SK-N-SH treated with all-trans-retinoic acid at 6 μM for 48 hours (cell line): ENCODE measurements at regions not wholly inside any gene's neighbourhood (a gene's known extent, or its start where the extent isn't known, plus 50 kb on each side); places are given as distances from the start of the nearest gene placed in this dataset.

ENCODE experiments used
- ARNTL ChIP-seq: fragments of 450-650 bp; formaldehyde crosslinking; IDR thresholded peaks from 2 replicates; pipeline ENCODE4 v1.5.0; 2020; ENCODE audit warnings: low read depth, mild to moderate bottlenecking, moderate library complexity, borderline replicate concordance
- CREB5 ChIP-seq: fragments of 250-450 bp; sonication (Bioruptor Pico); IDR thresholded peaks from 2 replicates; pipeline ENCODE4 v1.5.1; 2020; ENCODE audit warnings: low read depth, mild to moderate bottlenecking, moderate library complexity
- ESRRG ChIP-seq: fragments of 250-450 bp; sonication (Bioruptor Pico); IDR thresholded peaks from 2 replicates; pipeline ENCODE4 v1.6.1; 2021; ENCODE audit warnings: mild to moderate bottlenecking
- GLIS3 ChIP-seq: fragments of 250-450 bp; sonication (Bioruptor Pico); IDR thresholded peaks from 2 replicates; pipeline ENCODE4 v1.5.0; 2020; ENCODE audit warnings: mild to moderate bottlenecking, moderate library complexity
- POU6F1 ChIP-seq: fragments of 250-450 bp; sonication (Bioruptor Pico); IDR thresholded peaks from 2 replicates; pipeline ENCODE4 v1.8.0; 2021; ENCODE audit warnings: low read depth, mild to moderate bottlenecking, moderate library complexity, borderline replicate concordance
- TSHZ2 ChIP-seq: fragments of 250-450 bp; sonication (Bioruptor Pico); IDR thresholded peaks from 2 replicates; pipeline ENCODE4 v1.5.0; 2020; ENCODE audit warnings: mild to moderate bottlenecking, moderate library complexity
- ZFP30 ChIP-seq: fragments of 450-650 bp; formaldehyde crosslinking; IDR thresholded peaks from 2 replicates; pipeline ENCODE4 v1.5.0; 2022; ENCODE audit warnings: mild to moderate bottlenecking, moderate library complexity
- ZNF565 ChIP-seq: fragments of 450-650 bp; formaldehyde crosslinking; conservative IDR thresholded peaks from 2 replicates; pipeline ENCODE4 v1.5.0; 2020; ENCODE audit warnings: low read depth, mild to moderate bottlenecking, moderate library complexity

GRCh38 chr14:34024768-34025144 lies 73.9 kb upstream of the EGLN3 start:
- TF ChIP-seq GLIS3 (no peak), POU6F1 (CRISPR knock-in tag) (no peak), TSHZ2 (no peak), ZNF565 (CRISPR knock-in tag) (no peak), ARNTL (CRISPR knock-in tag) (no peak), ESRRG (CRISPR knock-in tag) (no peak), CREB5 (CRISPR knock-in tag) (no peak), ZFP30 (CRISPR knock-in tag) (no peak)
